GM18861 (cell line): ENCODE measurements at regions not wholly inside any gene's neighbourhood (a gene's known extent, or its start where the extent isn't known, plus 50 kb on each side); places are given as distances from the start of the nearest gene placed in this dataset.
"Not testable (repeated sequence)": the region's sequence is repeated elsewhere in the genome, so short reads cannot be mapped to it uniquely, and the experiment has no call there.

Experiments
- ATAC-seq: cut with Tn5 transposase; IDR thresholded peaks from one replicate; pipeline ENCODE4 v1.9.1; 2021; ENCODE audit not compliant: unreplicated experiment

DNA sequence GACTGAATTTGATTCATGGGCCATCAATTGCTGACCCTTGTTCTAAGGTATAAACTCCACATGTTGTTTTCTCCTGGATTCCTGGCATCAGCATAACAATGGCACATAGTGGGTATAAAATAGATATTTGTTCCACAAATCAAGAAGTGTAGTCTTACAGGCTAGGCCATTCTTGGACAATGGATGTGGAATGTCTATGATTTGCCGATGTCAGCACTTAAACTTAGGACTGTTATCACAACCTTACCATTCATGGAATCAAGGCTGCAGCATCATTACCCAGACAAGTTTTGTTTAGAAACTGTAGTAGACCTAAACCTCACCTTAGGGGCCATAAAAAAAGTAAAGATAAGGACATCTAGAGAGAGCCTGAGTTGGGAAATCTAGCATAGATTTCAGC is 680.0 kb downstream of the BRINP1 start:
- ATAC-seq, result no peak

DNA sequence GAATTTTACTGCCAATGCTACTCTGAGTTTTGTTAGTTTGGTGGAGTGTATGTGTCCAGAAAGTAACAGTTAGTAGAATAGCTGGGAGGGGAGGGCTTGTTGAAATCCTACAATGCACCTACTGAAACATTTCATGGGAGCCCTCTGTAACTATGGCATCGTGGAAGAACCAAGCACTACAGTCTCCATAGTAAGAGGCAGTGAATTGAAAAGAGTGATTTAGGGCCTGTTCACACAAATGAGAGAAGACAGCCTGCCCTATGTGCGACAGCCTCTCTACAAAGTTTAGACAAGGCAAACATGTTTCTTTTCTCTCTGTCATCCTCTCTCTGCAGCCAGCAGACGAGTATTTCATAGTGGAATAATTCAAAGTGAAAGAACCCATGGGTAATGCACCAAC is 676.6 kb downstream of the BRINP1 start:
- no peak for ATAC-seq

- ATAC-seq, result no peak
Measured at GRCh38 chr9:118693645-118694044, 675.6 kb downstream of the BRINP1 start.

DNA sequence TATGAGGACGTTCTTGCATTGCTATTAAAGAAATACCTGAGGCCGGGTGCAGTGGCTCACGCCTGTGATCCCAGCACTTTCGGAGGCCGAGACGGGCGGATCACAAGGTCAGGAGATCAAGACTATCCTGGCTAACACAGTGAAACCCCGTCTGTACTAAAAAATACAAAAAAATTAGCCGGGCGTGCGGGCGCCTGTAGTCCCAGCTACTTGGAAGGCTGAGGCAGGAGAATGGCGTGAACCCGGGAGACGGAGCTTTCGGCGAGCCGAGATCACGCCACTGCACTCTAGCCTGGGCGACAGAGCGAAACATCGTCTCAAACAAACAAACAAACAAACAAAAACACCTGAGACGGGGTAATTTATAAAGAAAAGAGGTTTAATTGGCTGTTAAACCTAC is 674.0 kb downstream of the BRINP1 start:
- ATAC-seq, result not testable (repeated sequence)

- ATAC-seq, result no peak
Measured at GRCh38 chr9:118701985-118702384, 667.2 kb downstream of the BRINP1 start.

DNA sequence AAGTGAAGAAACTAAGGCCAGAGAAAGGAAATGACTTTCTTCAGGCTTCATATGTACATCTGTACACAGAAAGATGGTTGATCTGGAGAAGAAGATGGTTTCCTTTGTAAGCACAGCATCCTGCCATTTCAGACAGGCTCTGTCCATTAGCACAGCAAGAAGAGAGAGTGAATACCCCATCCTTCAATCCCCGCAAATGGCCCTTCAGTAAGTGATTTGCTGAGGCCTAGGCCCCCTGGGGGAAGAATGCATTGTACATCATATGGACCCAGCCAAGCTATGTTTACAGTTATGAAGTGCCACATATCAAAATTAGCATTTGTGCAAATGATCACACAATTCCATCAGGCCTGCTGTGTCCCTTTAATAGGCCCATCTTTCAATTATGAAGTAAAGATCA is 657.4 kb downstream of the BRINP1 start:
- ATAC-seq, result no peak

GRCh38 chr9:118721276-118721675 is 648.0 kb downstream of the BRINP1 start:
- ATAC-seq, result no peak

DNA sequence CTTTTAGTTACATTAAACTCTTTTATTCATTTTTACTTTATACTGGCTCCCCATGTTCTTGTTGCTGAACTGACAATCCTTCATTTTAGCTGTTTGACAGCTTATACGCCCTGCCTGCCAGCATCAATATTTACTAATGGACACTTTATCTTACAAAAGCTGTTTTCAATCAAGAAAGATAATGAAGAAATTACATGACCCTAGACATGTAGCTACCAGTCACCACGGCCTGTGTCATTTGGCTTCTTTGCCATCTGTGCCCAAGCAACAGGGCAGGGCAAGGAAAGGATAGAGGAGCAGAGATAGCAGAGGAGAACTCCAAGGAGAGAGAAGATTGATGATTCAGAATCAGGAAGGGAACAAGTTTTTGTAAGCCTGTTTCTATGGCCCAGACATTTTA is 647.3 kb downstream of the BRINP1 start:
- ATAC-seq, result no peak

DNA sequence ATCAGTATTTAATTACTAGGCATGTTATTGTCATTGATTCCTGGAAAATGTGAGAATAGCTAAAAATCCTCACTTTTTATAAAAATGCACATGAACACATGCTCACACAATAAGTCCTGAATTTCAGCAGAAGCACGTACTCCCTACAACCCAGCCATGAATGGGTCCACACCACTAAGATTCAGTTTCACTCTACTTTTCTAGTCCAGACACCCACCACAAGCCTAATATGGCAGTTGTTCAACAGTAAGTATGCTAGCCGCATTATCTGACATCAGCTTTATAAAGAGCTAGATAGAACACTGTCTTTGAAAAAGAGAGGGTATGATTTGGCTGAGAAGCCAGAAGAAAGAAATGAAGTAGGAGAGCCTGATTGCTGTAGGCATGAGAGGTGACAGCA is 639.3 kb downstream of the BRINP1 start:
- ATAC-seq, result no peak

DNA sequence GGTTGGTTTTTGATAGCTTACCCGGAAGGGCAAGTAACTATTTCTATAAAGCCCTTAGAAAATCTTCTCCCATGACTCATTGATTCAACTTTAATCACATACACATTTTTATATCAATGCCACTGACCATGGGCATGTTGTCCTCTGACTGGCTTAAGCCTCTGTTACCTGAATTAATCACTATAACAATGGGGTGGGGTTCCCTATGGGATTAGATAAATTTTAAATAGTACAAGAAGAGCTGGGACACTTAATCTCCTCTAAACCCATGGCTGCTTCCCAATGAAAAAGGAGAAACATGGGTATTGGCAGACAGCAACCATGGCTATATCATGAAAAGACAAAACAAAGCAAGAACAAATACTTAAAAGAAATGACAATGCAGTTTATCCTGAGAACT is 636.2 kb downstream of the BRINP1 start:
- ATAC-seq, result no peak

DNA sequence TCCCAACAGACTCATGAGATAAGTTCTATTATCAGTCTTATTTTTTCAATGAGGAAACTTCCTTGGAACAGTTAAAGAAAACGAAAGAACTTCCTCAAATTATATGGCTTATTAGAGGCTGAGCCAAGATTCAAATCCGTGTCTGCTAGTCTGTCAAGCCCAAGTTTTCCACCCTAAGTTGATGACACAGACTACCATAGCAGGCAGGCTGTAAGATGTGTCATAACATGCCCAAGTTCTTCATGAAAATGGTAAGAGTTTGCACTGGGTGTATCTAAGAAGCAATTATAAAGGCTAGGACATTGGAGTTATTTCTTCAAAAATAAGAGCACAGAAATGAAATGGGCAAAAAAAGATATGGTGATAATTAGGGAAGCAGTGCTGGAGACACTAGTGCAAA is 634.5 kb downstream of the BRINP1 start:
- ATAC-seq, result no peak

DNA sequence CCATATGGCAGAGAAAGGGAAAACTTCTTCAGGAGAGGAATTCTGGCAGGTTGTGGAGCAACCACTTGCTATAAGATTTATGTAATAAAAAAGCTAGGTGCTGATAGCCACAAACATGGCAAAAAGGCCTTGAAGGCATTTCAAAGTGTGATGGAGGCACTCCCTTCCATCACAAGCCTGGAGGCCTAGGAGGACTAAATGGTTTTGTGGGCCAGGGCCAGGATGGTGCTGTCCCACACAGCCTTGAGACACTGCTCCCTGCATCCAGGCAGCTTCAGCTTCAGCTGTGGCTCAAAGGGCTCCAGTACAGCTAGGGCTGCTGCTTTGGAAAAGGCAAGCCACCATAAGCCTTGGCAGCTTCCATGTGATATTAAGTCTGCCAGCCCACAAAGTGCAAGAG is 632.8 kb downstream of the BRINP1 start:
- ATAC-seq, result no peak

DNA sequence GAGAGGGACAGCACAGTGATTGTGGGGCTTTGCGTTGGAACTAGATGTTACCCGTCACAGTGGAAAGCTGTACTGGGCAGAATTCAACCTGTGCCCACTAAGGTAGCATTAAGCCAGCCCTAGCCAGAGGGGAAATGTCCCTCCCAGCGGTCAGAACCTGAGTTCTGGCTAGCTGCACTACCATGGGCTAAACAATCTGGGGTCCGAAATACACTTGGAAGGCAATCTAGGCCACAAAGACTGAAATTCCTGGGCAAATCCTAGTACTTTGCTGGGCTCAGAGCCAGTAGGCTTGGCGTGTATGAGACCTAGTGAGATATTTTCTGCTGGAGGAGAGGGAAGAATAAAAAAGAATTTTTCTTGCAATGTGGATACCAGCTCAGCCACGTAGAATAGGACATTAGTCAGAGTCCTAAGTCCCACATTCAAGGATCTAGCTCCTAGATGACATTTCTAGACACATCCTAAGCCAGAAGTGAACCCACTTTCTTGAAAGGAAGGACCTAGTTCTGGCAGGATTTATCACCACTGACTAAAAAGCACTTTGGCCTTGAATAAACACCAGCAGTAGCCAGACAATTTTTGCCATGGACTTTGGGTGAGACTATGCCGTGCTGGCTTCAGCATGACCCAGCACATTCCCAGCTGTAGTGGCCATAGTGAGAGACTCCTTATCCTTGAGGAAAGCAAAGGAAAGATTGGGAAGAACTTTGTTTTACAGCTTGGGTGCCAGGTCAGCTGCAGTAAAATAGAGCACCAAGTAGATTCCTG is 618.0 kb downstream of the BRINP1 start:
- no peak for ATAC-seq

GRCh38 chr9:118751848-118752223 is 617.4 kb downstream of the BRINP1 start:
- no peak for ATAC-seq

DNA sequence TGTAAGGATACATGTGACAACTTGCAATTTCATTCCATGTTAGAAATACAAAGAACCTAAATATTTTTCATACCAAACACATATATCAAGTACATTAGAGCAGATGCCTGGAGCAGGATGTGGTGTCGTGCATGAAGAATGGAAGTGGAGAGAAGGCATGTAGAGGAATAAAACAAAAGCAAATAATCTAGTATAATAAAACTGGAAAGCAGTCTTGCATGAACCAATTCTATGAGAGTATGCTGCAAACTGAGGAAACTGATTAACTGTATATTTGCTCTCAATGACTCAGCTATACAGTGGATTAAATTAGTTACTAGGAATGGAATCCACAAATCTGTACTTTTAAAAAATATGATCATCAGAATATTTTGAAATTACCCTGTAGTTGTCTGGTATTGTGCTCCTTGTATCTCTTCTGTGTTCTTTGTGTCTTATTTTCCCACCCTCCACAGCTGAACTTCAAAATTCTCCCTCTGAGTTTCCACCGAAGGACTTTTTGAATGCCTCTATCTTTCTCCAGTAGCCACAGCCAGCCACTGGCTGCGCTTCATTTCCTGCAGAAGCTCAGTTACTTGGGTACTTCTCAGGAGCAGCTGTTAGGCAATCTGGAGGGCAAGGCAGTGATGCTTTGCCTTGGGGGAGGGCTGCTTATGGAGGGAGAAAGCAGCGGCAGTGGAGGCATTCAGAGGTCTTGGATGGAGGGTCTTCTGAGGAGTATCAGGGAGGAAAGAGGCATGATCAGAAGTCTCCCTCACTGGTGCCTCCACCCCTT is 608.0 kb downstream of the BRINP1 start:
- ATAC-seq, result no peak

DNA sequence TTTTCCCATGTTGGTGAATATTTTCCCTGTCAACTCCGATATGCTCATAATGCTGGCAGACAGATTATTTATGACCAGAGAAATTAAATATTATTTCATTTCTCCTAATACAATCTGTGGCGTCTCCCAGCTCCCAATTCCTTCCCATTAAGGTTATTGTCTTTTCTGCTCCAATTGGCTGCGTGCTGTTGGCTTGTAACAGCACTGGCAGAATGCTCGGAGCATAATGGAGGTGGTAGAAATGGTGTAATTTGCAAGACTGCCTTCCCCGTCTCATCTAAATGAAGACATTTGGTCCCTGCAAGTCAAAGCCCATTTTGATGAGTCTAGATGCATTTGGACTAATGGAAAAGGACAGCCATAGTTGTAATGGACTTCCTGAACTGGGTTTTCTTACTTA is 601.7 kb downstream of the BRINP1 start:
- no peak for ATAC-seq

DNA sequence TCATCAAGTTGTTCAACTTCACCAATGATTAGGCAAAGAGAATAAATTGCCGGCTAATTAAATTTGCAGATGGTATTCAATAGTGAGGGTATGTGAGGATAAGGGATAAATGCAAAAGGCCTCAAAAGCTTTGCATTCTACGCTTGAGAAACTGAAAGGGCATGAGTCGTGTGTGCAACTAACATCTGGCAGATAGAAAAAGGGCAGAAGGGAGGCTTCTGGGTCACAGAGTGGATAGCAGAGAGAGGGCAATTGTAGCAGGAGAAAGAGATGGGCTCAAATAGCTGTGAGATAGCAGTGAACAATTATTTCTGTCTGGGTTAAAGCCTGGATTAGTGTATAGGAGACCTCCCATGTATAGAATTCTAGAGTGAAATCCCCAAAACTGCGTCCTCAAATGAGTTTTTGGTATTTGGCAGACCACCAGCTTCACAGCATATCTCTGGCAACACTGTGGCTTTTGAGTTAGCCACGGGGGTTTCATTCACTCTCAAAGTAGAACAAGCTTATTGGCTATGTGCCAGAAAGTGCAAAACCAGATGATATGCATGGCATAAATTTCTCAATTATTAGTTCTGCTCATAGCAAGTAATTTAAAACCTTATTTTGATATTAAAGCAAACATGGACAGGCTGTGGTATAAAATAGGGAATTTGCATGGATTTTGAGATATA is 586.3 kb downstream of the BRINP1 start:
- ATAC-seq, result no peak

DNA sequence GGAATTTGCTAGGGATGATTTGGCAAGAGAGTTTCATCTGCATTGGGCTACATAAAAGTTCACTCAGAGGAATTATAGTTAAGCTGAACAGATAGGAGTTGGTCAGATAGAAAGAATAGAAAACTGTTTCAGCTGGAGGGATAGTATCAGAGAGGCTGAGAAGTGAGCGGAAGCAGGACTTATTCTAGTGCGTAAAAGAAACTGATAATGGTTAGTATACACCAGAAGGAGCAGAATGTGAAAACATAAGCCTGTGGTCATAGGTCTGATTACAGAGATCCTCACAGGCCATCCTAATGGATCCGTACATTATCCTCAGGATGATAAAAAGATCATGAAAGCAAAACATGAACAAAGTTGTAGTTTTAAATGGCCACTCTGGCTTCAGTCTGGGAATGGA is 585.2 kb downstream of the BRINP1 start:
- no peak for ATAC-seq

GRCh38 chr9:118785456-118785855 is 583.8 kb downstream of the BRINP1 start:
- ATAC-seq, result no peak

GRCh38 chr9:118786877-118787276 is 582.4 kb downstream of the BRINP1 start:
- ATAC-seq, result no peak

DNA sequence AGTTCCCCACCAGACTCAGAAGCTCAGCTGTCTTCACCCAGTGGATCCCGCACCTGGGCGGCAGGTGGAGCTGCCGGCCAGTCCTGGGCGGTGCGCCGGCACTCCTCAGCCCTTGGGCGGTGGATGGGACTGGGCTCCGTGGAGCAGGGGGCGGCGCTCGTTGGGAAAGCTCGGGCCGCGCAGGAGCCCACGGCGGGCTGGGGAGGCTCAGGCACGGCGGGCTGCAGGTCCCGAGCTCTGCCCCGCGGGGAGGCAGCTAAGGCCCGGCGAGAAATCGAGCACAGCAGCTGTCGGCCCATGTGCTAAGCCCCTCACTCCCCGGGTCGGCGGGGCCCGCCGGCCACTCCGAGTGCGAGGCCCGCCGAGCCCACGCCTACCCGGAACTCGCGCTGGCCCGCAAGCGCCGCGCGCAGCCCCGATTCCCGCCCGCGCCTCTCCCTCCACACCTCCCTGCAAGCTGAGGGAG is 560.0 kb downstream of the BRINP1 start:
- ATAC-seq, result no peak

DNA sequence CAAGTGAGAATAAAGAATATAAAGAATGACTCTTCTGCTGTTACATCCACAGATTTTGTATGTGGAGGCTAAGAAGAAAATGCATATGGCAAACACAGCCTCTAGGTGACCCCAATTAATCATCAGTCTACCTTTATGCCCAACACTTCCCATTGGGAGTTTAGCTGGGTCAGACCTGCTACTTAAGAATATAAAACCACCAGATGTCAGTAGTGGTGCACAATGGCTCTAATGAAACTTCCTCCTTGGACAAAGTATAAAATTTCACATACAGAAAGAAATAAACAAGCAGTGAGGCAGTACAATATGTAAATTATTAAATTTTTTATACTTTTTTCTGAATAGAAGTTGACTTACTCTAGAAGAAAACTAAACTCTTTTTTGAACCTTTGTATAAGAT is 539.9 kb downstream of the BRINP1 start:
- ATAC-seq, result no peak
